ENCODE measurements at regions not wholly inside any gene's neighbourhood (a gene's known extent, or its start where the extent isn't known, plus 50 kb on each side); places are given as distances from the start of the nearest gene placed in this dataset.
"Not testable (repeated sequence)": the region's sequence is repeated elsewhere in the genome, so short reads cannot be mapped to it uniquely, and the experiment has no call there.

DNA sequence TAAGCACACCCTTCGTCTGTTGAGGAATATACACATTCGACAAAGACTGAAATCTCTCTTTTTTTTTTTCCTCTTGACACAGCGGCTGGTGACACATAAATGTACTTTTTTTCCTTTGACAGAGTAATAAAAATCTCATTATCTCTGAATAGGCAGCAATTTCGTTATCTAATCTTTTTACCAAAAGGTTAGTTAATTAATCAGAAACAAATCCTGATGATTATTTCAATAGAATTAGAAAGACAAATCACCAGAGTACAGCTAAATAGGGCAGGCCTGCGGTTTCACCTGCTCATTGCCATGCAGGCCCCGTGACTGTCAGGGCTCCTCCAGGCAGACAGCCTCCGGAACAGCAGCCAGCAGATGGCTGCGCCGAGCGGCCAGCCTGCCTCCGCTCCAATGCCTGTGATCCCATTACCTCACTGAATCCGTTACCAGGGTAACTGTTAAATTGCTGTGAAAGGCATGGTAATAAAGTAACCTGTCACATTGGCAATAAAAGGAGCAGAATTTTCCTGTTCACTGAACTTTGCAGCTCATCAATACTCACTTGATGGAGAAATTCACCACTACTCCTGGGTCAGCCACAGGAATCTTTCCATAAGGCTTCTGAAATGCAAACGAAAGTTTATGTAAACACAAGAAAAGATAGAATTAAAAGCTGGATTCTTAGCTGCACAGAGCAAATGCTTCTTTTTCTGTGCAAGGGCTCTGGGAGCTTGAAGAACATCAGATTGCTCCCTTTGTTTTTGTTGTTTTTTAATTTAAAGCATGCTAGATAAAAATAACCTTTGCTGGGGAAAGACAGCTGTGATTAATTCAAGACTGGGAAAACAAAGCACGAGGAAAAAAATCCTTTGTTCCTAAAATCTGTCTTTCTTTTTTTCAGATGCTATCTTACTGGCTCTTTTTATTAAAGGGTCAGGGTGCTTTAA lies 666.4 kb upstream of the ZNF608 start:
- DNase-seq (ENCODE audit: low spot score) = peak; percentile 75

DNA sequence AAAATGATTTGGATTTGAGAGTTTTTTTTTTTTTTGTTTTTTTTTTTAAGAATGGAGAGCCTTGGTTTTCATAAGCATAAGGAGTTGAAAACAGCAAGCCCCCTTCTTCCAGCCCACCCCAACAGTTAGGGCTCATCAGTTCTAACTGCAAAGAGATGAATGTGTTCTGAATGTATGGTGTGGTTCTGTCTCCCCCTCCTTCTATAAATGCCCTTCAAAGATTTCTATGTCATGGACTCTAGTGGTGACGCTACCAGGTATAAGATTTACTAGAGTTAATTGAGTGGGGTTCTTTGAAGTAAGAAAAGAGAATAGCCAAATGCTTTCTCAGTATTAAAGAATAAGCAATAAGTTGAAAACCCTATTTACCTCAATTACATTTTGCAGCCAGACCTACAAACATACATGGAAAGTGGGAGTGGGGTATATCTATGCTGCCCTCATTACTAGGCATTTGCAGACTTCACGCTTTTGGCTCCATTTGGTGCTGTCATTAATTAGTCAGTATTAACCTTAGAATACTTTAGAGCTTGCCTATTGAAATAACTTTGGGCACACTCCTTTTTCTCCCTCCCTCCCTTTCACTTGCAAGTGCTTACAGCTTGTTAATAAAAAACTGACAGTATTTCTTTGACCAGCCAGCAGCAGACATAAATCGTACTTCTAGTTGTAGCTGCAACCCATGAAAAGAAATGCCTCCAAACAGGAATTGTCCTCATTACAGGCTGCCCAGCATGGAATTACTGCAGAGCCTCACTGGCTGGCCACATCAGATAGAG lies 667.2 kb upstream of the ZNF608 start:
- DNase-seq (ENCODE audit: low spot score) = no peak

GRCh38 chr5:125415126-125415525 lies 668.7 kb upstream of the ZNF608 start:
- no peak for DNase-seq (ENCODE audit: low spot score)

DNA sequence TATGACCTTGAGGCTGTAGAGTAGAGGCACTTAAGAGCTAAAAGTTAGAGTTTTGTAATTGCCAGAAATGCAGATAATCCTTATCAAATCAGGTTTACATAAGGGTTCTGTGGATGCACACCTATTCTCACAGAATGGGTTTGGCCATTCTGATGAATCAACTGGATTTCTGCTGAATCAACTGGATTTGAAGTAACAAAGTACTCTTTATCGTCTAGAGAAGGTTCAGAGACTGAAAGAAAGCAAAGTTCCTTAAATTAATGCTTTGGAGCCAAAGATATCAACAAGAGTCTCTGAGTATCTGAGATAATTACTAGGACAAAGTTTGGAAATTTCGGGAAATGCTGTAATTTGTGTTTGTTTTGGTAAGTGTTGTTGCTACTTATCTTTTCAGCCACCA lies 669.6 kb upstream of the ZNF608 start:
- DNase-seq (ENCODE audit: low spot score) = no peak

- DNase-seq (ENCODE audit: low spot score) = no peak
Observed at GRCh38 chr5:125421006-125421405, 674.6 kb upstream of the ZNF608 start.

DNA sequence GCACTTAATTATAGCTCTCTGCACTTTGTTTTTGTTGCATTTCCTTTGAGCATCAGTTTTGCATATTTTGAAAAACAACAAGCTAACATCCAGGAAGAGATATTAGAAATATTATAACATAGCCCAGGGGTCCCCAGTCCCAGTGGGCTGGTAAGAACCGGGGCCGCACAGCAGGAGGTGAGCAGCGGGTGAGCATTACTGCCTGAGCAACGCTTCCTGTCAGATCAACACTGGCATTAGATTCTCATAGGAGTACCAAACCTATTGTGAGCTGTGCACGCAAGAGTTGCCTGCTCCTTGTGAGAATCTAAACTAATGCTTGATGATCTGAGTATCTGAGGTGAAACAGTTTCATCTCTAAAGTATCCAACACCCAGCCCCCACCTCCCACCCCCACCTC lies 675.9 kb upstream of the ZNF608 start:
- no peak for DNase-seq (ENCODE audit: low spot score)

DNA sequence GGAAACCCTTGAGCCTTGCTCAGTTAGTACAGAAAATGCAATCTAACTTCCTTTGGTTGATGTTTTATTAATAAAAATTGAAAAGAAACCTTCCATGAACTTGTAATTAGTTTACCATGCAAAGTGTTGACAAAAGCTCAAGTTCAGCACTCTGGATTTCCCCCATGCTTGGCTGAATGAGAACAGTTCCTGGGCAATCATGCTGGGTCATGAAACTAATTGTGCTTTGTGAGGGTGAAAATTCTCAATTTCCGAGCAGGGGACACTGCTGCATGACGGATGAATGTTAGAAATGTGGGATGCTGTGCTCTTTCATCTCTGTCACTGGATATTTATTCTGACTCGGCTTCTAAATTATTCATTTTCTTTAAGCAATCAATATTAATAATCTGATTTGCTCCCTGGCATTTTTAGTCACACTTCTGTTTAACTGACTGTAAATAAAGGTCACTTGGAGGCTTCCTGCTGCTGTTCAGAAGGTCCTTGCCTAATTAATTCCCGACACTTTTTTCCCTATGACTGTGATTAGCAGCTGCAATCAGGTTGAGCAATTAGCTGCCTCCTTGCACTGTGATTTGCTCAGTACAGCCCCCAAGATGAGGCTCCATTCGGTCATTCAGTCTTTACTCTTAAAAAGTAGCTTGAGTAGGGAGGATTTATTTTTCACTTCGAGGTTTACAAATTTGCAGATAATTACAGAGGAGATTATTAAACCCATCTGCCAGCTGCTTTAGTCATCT lies 678.1 kb upstream of the ZNF608 start:
- no peak for DNase-seq (ENCODE audit: low spot score)

DNA sequence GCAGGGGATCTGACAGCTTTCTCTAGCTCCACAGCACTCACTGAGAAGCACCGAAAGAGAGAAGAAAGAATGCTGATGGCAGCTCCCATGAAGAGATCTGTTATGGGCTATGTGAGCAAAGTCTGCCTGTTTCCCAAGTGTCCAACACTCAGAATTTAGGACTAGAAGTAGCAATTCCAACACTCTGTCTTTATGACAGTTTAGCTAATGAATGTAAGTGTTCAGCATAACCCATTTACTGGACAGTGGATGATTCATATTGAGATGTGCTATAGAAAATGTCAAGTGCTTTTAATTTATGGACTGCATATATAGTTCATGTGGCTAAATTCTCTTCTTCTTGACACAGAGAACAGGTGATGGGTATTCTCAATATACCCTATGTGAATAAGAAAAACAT lies 683.1 kb upstream of the ZNF608 start:
- no peak for DNase-seq (ENCODE audit: low spot score)

DNA sequence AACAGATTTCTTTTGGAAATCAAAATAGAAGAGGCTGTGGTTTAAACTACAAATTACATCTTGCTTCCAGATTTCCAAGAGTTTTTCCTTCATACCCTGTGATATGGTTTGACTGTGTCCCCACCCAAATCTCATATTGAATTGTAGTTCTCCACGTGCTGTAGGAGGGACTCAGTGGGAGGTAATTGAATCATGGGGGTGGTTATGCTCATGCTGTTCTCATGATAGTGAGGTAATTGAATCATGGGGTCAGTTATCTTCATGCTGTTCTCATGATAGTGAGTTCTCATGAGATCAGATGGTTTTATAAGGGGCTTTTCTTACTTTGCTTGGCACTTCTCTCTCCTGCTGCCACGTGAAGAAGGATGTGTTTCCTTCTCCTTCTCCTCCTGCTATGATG lies 687.0 kb upstream of the ZNF608 start:
- no peak for DNase-seq (ENCODE audit: low spot score)

GRCh38 chr5:125439243-125439642 lies 692.8 kb upstream of the ZNF608 start:
- no peak for DNase-seq (ENCODE audit: low spot score)

GRCh38 chr5:125440905-125441304 lies 694.5 kb upstream of the ZNF608 start:
- no peak for DNase-seq (ENCODE audit: low spot score)

DNA sequence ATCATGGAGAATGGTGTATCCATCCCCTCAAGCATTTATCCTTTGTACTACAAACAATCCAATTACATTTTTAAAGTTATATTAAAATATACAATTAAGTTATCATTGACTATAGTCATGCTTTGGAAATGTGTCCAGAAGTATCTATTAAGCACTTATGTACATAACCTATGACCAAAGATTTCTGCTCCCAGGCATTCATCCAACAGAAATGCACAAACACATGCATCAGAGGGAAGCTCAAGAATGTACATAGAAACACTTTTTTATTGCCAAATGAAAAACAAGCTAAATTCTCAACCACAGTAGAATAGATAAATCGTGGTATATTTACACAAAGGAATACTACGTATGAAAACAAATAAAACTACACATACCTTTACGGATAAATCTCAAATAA lies 700.5 kb upstream of the ZNF608 start:
- DNase-seq (ENCODE audit: low spot score) = no peak

- DNase-seq (ENCODE audit: low spot score) = no peak
Observed at GRCh38 chr5:125450771-125451170, 704.3 kb upstream of the ZNF608 start.

- DNase-seq (ENCODE audit: low spot score) = no peak
Observed at GRCh38 chr5:125451622-125452021, 705.2 kb upstream of the ZNF608 start.

DNA sequence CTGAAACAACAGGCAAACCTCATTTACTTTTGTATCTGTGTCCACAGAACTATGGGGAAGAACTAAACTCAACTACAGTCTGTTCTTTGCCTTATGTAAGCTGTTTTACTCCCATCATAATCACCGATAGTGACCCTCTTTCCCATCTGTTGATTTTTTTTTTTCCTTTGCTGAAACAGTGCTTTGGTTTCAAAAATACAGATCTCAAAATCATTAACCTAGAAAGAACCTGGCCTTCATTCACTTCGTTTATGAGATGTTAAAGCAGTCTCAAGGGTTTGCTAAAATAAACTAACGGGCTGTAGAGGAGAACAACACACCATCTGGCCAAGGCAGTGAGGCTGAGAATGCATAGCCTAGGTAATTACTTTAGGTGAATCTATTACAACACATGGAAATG lies 706.6 kb upstream of the ZNF608 start:
- no peak for DNase-seq (ENCODE audit: low spot score)

GRCh38 chr5:125455041-125455440 lies 708.6 kb upstream of the ZNF608 start:
- no peak for DNase-seq (ENCODE audit: low spot score)

GRCh38 chr5:125456005-125456404 lies 709.6 kb upstream of the ZNF608 start:
- not testable (repeated sequence) for DNase-seq (ENCODE audit: low spot score)

GRCh38 chr5:125457617-125458016 lies 711.2 kb upstream of the ZNF608 start:
- DNase-seq (ENCODE audit: low spot score) = no peak

GRCh38 chr5:125458949-125459348 lies 712.5 kb upstream of the ZNF608 start:
- not testable (repeated sequence) for DNase-seq (ENCODE audit: low spot score)

DNA sequence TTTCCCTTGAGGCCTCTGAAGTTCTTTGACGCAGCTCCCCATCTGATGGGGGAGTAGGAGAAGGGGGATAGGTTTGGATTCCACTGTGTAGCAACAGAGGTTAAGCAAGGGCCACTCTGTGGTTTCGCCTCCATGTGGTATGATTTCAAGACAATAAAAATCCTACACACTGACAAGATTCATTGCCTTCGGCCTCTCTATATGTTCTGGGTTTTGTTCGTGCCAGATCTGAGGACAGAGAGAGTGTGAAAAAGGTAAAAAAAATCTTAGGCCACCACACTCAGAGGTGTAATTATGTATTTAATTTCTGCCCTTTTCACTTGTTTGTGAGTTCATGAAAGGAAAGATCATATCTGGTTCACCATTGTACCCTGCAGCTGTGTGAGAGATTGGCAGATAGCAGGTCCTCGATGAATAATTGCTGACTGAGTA lies 715.2 kb upstream of the ZNF608 start:
- DNase-seq (ENCODE audit: low spot score) = no peak

DNA sequence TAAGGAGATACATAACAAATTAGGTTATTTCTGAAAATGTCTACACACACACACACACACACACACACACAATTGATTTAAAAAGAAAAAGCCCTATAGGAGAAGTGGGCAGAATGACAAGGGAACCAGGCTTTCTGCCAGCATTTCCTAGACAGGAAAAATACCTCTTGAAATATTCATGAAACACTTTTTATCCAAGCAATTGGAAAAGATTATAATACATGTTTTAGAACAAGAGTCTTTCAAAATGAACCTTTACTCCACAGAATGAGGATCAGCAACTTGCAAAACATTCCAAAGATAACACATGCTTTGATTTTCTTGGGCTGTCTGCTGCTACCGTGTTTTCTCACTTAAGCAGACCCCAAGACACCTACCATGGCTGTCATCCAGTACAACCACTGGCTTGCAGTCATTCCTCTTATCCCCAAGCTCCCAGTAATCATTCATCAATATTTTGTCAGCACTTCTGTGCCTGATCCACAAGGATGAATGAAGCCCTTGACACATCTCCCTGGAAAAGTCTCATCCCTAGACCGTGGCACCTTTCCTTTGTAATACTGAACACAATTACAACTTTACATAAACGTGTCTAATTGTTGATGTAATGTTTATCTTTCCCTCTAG lies 717.1 kb upstream of the ZNF608 start:
- DNase-seq (ENCODE audit: low spot score) = no peak
